Activated CD4-positive, alpha-beta T cell treated with anti-CD3 and anti-CD28 coated beads, Interleukin-2, Interleukin-6, amounts not matched to agents 100 ng/mL and 50 ng/mL, durations not matched to agents 16 hours and 8 hours (primary cell): ENCODE measurements at regions not wholly inside any gene's neighbourhood (a gene's known extent, or its start where the extent isn't known, plus 50 kb on each side); places are given as distances from the start of the nearest gene placed in this dataset.

ENCODE experiments used
- DNase-seq: peaks from one replicate; pipeline ENCODE4 v3.0.0-alpha.2; 2020

DNA sequence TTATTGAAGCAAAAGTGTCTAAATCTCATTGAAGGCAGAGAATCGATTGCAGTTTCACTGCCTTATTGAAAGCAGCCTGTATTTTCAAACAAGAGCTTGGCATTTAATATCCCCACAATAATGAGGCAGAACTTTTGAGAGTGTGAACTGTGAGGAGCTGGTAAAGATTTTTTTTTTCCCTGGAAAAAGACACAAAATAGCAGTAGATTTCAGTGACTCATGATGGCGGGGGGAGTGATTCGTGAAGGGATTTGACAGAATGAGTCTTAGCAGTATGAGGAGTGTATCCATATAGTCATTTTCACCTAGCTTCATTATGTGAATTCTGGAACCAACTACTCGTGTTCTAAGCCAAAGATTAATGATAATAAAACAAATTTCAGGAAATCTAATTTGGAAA, 242.9 kb downstream of the ARL6IP6 start:
- no peak for DNase-seq

DNA sequence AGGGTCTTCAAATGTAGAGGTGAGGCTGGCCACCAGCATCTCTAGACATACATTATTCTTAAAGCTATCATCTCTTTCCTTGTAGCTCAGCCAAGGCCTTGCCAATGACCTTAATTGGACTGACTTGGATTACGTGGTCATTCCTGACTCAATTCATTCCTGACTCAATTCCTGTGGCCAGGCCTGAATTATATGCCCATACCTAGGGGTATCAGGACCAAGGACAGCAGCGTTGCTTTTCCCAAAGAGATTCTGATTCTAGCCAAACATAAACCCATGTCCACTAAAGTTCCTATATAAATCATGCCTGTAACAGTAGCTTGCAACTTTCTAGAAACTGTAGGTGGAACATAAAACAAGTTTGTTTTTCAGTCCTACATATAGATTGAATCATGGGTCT, 231.7 kb downstream of the ARL6IP6 start:
- no peak for DNase-seq

DNA sequence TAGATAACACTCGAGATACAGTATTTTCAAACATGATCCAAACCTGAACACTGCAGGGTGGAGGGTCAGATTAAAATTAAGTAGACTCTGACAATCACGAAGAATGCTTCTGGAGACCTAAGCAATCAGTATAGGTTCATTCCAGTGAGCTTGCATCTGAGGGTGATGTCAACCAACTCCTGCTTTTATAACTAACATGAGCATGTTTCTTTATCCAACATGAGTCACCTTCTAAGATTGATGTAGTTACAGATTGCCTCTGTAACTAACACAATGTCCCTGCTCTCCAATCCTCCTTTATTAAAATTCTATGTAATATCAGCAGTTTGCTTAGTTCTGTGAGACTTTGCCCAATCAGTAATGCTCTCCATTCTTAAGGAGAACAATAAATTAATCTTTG, 225.7 kb downstream of the ARL6IP6 start:
- no peak for DNase-seq

DNA sequence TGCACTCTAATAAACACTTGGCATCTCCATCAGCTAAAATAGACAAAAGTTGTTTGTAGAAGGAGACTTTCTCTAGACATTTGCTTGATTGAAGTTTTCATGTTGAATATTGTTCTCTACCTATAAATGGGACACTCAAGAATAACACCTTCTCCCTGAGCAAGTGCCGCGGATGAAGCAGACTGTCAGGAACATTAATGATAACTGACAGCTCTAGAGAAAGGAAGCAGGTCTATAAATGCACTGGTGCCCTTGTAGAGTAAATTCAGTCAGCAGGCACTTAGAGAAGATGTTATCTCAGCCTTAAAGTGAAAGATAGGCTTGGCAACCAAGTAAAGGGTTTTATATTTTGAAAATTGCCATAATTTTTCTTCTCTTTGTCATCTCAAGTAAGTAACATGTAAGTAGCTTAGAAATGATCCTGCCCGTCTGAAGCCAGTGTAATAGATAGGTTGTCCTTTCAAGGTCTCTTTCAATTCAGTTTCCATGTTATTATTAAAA, 224.6 kb downstream of the ARL6IP6 start:
- no peak for DNase-seq

DNA sequence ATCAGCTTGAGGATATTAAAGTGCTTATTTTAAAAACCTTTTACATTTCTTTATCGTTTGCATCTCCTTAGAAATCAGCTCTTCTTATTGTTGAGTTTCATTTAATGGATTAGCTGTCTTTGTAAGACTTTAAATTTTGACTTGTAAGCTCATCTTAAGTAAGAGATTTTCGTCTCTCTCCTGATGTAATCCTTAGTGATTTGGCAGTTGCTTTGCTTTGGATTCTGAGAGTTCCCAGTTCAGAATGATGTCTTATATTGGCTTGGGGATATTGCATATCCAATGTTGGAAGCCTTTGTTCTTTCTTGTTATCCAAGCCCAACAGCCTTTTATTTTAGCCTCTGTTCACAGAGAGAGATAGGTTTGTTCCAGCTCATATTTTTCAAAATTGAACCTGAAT, 212.1 kb downstream of the ARL6IP6 start:
- DNase-seq = no peak

DNA sequence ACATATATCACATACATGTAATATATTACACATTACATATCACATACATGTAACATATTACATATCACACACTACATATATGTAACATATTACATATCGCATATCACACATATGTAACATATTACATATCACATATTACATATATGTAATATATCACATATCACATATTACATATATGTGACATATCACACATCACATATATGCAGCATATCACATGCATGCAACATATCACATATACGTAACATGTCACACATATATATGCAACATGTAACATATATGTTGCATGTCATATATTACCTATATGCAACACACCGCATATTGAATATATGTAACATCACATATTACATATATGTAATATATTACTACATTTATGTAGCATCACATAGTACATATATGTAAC, 211.2 kb downstream of the ARL6IP6 start:
- DNase-seq = no peak

DNA sequence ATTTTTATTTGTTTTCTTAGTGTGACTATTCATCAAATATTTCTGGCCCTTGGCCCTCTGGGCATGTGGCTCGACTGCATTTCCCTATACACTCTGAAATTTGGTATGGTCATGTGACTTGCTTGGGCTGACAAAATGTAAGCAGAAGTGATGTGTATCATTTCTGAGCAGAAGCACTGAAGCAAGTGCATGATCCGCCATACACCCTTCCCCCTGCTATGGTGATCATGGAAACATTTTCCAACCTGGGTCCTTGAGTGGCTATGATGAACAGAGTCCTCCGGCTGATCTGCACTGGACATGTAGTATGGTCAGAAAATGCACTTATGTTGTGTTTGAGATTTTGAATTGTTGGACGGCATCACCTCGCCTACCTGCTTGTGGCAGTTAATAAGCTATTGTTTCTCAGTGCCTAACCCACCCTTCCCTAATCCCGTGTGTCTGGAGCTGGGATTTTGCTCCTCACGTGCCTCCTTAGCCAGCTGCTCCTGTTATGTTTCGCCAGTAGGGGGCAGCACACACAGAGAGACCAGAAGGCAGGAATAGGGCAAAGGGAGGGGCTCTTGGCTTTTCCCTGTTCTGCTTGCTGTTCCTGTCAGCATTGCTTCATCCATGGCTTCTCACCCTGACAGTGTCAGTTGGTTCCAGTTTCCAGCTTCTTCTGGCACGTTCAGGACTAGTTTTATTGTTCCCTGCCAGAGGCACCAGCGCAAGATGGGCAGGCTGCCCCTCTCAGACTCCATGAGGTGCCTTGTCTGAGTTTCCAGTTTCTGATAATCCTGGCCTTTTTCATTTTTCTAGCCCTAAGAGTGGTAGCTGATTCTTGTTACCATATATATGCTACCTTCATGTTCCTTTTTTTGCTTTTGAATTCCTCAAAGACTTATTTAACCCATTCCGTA, 207.4 kb downstream of the ARL6IP6 start:
- peak; percentile 75 for DNase-seq

DNA sequence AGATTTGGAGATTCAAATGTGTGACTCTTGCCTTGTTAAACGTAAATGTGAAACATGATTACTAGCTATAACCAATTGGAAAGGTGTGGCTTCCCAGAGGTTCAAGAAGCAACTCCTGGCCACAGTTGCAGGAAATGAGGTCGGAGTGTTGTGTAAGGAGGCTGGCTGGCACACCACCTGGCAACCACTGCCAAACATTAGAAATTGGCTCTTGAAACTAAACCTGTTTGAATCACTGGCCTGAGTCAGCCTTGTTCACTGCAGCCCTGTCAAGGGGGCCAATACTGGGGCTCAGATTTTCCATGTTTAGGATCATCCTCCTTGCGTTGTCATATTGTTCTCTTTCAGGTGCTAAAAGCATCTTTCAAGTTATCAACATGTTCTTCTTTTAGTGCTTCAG, 206.3 kb downstream of the ARL6IP6 start:
- DNase-seq = no peak

DNA sequence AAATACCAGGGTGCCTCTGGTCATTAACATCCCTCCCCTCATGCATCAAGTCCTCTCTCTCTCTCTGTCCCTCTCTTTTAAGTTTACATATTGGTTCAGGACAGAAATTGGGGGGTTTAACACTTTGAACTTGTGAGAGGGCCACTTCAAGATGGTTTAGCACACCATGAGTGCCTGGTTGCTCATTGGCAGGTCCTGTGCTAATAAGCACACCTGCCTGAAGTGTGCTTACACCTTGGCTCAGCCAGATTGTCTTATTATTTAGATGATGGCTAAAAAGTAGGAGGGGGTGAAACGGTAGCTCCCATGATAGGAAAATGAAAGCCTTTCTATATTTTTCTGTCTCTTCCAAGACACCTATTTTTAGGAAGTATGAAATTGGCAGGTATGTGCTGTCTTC, 205.8 kb downstream of the ARL6IP6 start:
- DNase-seq = no peak

DNA sequence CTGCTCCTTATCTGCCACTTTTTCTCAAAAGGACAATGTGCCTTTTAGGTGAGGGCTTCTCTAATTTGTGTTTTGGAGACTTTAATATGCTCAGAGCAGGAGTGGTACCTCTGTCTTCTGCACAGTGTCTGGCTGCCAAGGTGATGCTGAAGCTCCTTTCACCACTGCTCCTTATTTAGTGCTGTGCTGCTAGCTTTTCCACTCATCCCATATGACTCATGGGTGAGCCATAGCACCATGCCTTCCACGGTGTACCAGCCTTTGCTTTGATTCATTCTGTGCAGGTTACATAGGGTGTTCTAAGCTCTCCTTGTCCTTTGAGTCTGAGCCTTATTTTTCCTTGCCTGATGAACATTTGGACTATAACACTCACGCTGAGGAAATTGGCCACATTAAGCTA, 202.4 kb downstream of the ARL6IP6 start:
- no peak for DNase-seq

DNA sequence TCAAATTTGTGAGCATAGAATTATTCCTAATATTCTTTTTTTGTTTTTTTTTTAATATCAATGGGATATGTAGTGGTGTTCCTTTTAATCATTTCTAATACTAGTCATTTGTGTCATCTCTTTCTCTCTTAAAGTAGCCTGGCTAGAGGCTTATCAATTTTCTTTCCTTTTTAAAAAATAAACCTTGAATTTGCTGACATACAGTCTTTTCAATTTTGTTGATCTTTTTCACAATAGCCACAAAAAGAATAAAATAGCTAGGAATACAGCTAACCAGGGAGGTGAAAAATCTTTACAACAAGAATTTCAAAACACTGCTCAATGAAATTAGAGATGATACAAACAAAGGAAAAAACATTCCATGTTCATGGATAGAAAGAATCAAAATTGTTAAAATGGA, 192.6 kb downstream of the ARL6IP6 start:
- no peak for DNase-seq

DNA sequence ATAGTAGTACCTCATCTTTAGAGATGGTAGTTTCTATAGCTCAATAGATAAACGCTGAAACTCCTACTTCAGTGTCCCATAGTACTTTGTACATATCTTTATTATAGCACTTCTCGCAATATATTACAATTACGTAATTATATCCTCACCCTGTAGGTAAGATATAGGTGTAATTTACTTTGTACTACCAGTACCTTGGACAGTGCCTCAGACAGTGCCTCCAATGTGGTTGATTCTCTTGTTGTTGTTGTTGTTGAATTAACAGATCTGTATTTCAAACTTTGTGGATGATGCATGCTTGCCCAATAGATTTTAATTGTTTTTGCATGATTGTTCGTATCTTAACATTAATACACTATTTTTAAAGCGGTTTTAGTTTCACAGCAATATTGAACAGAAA, 188.6 kb downstream of the ARL6IP6 start:
- DNase-seq = no peak

DNA sequence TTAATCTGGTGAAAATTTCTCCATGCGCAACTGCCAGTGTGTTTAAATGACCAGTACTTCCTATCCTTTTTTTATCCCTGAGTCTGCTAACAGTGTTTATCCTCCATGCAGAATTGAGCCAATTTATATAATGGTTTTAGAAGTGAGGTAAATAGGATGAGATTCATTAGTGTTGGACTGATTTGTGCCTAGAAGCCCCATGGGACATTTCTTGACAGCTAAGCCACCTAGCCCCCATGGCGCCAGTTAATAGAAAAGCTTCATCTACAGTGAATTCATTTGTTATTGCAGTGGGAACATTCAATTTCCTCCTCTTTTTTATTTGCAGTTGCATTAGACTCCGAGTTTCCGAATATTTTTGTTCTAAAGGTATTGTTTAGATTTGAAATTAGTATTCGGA, 175.6 kb downstream of the ARL6IP6 start:
- DNase-seq = no peak

DNA sequence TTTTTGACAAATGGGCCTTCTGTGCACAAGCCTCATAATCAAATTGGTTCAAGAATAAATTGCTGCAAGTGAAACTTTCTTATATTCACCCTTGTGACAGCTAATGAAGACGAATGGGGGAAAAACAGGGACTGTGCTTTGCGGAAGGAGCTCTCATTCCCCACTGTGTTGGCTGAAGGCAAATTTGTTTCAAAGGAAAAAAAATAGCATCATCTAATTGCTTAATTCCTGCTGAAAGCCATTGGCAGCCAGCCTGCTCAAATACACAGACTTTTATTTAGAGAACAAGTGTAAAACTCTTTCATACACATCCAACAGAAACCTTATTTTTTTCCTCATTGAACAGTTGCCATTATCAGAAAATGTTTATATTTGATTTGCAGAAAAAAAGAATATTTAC, 172.3 kb downstream of the ARL6IP6 start:
- no peak for DNase-seq

DNA sequence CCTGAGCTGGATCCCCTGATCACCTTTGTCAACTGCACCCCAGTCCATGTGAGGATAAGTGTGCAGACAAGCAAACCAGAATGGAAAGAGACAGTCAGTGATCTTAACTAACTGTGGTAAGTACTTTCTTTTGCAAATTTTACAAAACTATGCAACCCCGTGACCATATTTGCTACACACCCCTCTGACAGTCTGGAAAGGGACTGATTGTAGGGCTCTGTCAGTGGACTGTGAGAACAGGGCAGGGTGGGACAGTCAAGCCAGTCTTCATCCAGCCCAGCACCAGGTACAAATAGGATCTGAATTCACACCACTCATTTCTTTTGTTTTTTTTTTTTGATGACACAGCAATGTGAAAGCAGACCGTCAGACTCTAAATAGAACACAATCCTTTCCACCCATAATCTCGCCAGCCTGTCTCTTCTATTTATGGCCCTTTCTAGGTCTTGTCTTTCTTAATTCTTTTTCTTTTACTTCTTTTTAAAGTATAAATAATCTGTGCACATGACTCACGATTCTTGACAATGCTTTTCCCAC, 165.6 kb downstream of the ARL6IP6 start:
- DNase-seq = no peak

DNA sequence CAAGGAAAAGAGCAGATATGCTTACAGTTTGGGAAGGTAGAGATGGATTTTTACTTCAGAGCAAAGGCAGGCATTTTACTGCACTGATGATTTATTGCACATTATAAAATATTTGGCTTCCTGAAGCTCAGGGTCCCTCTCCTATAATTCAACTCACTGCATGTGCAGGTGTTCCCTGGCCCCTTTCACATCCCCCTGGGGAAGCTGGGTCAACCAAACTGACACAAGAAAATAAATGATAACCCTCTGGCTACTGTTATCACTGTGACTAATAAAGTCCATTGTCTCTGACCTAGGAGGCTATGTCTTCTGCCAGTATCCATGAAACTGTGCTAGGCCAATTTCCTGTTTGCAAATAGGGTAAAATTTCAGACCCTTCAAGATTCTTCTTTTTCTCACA, 163.1 kb downstream of the ARL6IP6 start:
- no peak for DNase-seq

DNA sequence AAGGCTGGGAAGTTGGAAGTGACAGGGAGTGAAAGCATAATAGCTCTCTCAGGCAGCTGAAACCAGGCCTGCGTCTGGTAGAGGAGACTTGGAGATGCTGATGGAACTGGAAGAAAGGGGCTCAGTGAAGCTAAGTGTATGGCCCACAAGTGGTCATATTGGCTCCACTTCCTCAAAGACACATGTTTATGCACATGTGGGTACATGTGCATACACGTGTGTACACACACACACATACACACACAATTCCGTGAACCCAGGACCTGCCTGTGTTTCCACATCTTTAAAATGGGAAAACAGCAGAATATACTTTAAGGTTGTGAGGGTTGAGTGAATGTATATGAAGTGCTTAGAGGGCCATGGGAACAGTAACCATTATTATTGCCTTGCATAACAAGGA, 160.9 kb downstream of the ARL6IP6 start:
- DNase-seq = no peak

DNA sequence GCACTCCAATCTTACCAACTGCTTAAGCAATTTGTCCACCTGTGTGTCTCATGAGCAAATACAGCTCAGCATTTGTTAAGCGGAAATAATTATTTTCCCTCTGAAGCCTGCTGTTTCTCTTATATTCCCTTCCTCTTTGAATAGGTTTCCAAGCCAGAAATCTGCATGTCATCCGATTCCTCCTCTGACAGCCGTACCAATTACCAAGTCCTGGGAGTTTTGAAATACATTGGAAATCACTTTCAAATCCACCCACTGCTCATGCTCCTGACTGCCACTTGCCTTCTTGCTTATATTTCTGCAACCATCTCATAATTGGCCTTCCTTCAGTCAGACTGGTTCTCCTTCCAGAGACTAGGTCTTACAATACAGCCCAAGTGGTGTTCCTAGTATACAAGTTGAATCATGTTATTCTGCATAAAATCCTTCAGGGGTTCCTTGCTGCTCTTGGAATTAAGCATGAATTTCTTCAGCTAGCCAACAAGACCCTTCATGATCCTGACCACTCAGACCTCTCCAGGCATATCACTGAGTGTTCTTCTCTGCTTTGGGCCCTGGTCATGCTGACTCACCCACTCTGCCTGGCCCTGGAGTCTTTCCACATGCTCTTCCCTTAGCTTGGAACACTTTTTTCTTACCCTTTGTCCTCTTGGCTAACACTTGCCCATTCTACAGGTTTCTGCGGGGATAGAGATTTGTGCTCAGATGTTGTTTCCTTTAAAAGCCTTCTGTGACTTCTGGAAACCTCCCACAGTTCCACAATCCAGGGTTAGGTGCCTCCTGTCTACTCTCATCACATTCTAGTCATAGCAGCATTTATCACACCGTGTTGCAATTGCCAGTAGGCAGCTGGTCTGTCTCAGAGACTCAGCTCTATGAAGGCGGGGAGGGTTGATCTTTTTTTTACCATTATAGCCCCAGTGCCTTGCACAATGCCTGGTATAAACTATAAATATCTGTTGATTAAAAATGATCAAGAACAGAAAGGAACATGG, 157.6 kb downstream of the ARL6IP6 start:
- DNase-seq = no peak

DNA sequence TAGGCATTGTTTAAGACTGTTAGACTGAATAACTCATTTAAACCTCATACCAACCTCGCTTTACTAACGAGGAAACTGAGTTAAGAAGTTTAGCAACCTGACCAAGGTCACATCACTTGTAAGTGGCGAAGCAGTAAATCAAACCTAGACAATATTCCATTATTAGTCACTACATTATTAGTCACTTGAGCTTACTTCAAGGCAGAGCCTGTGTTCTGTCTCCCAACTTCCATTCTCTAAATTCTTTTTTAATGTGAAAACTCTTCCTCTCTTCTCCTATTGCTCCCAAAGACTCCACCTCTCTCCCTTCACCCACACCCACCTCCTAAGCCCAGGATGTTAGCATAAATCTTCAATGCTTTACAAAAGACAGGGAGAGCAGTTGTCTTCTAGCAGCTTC, 156.5 kb downstream of the ARL6IP6 start:
- DNase-seq = no peak

DNA sequence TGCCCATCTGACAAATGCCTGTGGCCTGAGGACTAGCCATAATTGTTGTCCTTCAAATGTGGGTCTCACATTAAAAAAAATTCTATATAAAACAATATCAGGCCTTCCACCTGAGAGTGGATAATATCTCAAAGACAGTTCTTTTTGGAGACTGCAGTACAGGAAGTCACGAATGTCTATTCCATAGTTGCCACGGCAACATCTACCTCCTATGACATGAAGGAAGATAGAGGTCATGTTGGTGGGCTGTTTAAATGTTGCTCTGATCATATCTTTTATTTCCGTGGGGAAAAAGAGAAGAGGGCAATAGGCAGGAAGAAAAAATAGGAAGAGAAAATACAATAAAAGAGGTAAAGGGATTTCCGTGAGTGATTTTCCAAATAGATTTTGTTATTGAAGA, 151.8 kb downstream of the ARL6IP6 start:
- DNase-seq = no peak

DNA sequence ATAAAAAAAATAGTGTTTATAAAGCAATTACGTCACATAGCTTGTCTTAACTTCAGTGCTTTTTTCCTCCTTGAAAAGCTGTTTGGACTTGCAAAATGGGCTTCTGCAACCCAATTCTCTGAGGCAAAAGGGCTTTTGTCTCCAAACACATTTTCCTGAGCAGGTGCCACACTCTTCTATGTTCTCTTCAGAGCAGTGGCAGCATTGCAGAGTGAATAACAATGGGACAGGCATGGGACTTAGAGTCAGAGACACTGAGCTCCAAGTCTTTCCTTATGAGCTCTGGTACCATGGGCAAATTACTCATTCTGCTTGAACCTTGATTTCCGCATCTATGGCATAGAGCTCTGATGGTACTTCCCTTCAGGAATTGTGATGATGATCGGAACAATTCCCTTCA, 149.0 kb downstream of the ARL6IP6 start:
- DNase-seq = no peak

DNA sequence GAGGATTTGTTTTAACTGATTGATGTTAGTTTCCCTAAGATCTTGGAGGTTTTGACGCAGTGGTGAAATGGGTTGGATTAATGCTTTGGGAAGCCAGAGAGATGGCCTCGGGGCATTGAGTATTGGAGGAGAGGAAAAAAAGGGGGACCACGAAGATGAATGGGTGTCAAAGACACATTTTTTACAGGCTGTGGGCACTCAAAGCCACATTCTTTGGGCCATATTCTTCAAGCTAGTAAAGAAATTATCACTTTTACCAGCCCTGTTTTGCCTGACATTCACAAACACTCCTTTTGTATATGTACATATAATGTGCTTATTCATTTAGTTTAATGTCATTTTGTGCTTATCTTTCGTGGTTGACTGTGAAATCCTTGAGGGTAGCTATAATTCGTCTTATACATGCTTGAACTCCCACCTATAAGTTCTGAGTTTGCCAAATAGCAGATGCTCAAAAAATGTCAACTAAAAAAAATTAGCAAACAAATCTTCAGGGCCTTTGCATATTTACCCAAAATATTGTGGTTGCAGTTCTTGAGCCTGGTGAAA, 146.3 kb downstream of the ARL6IP6 start:
- DNase-seq = no peak

DNA sequence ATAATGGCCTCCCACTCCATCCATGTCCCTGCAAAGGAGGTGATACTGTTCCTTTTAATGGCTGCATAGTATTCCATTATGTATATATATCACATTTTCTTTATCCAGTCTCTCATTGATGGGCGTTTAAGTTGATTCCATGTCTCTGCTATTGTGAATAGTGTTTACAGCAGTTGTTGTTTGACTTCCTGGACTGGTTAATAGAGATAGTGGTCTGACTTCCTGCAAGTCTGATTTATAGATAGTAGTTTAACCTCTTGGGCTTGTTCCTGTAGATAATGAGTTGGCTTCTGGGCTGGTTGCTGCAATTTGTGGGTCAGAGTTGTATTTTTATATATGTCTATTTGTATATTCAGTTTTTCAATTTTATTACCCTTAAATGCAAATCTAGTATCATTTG, 145.4 kb downstream of the ARL6IP6 start:
- no peak for DNase-seq
